Ovary (tissue), 7 donors: ENCODE measurements at regions not wholly inside any gene's neighbourhood (a gene's known extent, or its start where the extent isn't known, plus 50 kb on each side); places are given as distances from the start of the nearest gene placed in this dataset.

Experiments
- DNase-seq, 5 donors: peaks; one replicate each; pipeline ENCODE4 v3.0.0-alpha.2; 2019 to 2020
- H3K27ac ChIP-seq, 2 donors: fragments of 200-600 bp; one replicate each; pipeline versions ENCODE4 v1.5.1 to v1.8.0; 2019 to 2022
- H3K27me3 ChIP-seq: fragments of 200-600 bp; one replicate; pipeline ENCODE4 v1.8.0; 2022
- H3K36me3 ChIP-seq: fragments of 200-600 bp; sonication (generic); one replicate; pipeline ENCODE4 v1.5.1; 2019
- H3K4me1 ChIP-seq: one replicate; pipeline ENCODE4 v1.8.1; 2013; ENCODE audit warnings: mild to moderate bottlenecking, moderate library complexity; ENCODE audit not compliant: insufficient read depth
- H3K4me3 ChIP-seq: fragments of 200-600 bp; sonication (generic); one replicate; pipeline ENCODE4 v1.5.1; 2017
- H3K9me3 ChIP-seq, 2 donors: fragments of 200-600 bp in 1 of 2; sonication (generic) in 1 of 2; one replicate each; pipeline versions ENCODE4 v1.5.1 to v1.8.1; 2013 to 2019; ENCODE audit warnings: mild to moderate bottlenecking in 1 of 2, moderate library complexity in 1 of 2
- EP300 ChIP-seq: sonication (generic); formaldehyde crosslinking; IDR thresholded peaks from one replicate; pipeline ENCODE4 v1.6.1; 2017; ENCODE audit warnings: antibody characterized with exemption
- POLR2A ChIP-seq: fragments of 450-650 bp; IDR thresholded peaks from one replicate; pipeline ENCODE4 v1.6.1; 2017; ENCODE audit warnings: antibody characterized with exemption, mild to moderate bottlenecking, moderate library complexity
- WGBS, 3 donors: extraction: QIAGEN DNeasy Blood & Tissue Kit in 1 of 3; methylation state at CpG; one replicate each; pipeline versions ENCODE4 v1.1.5 to v1.1.7; 2013 to 2017; 5-methylcytosine and 5-hydroxymethylcytosine counted together
- intact Hi-C, 4 donors: fragments of 100-400 bp; cut with DNase I; formaldehyde crosslinking; loops; one replicate each; pipeline versions ENCODE4 v1.11.0 to v1.15.1; 2022 to 2023
- TF ChIP-seq, protein P1 (sequence below), 3 donors: fragments of 450-650 bp in 2 of 3; fragments of 200-600 bp in 1 of 3; IDR thresholded peaks; one replicate each; pipeline versions ENCODE4 v1.5.1 to v1.8.0; 2016 to 2022; ENCODE audit warnings: antibody characterized with exemption in 3 of 3, mild to moderate bottlenecking in 1 of 3
- donor health status: DM: no; HTN: no; CAD: no; lungs with moderate emphysema.
- donor health status: DM: no; HTN: no; CAD: no.
- donor health status: Bipolar disorder and iron deficiency.
- donor health status: DM: no; HTN: no; CAD: no.
- donor health status: DM: yes; HTN: yes; CAD: no.

- intact Hi-C loops = no loop called here
- TF ChIP-seq POLR2A (no peak), EP300 (no peak)
- TF ChIP-seq, protein P1, sequence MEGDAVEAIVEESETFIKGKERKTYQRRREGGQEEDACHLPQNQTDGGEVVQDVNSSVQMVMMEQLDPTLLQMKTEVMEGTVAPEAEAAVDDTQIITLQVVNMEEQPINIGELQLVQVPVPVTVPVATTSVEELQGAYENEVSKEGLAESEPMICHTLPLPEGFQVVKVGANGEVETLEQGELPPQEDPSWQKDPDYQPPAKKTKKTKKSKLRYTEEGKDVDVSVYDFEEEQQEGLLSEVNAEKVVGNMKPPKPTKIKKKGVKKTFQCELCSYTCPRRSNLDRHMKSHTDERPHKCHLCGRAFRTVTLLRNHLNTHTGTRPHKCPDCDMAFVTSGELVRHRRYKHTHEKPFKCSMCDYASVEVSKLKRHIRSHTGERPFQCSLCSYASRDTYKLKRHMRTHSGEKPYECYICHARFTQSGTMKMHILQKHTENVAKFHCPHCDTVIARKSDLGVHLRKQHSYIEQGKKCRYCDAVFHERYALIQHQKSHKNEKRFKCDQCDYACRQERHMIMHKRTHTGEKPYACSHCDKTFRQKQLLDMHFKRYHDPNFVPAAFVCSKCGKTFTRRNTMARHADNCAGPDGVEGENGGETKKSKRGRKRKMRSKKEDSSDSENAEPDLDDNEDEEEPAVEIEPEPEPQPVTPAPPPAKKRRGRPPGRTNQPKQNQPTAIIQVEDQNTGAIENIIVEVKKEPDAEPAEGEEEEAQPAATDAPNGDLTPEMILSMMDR (IDR thresholded peaks at IDR 0.05) = no peak
- WGBS, 3 donors = 89 to 94% (median 94%) methylated on average over 1 of the region's 1 CpG
- H3K9me3 ChIP-seq = no peaks in the 10 kb centered on the region
- H3K4me3 ChIP-seq = no peak overlapping the region
- no peak overlapping the region for H3K27ac ChIP-seq
- H3K27me3 ChIP-seq = no peaks in the 10 kb centered on the region
- DNase-seq = no peak
- H3K36me3 ChIP-seq = no peaks in the 10 kb centered on the region
- H3K4me1 ChIP-seq = no peaks in the 10 kb centered on the region
Measured at GRCh38 chr5:145591578-145591977, 243.6 kb downstream of the PRELID2 start.

DNA sequence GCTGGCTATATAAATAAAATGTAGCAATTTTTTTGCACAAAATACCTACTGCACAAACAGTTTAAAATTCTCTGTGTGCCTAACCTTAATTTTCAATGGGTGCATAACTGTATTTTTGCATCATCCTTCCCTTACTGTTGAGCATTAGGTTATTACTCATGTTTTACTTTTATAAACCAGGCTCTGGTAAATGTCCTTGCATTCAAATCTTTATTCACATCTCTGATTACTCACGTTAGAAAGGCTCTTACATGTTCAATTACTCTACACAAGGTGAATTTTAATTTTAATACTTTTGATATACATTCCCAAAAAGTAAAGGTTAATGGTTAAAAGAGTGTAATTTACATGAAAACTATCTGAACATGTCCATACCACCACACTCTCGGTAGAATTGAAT is 246.1 kb downstream of the PRELID2 start:
- DNase-seq = no peak
- no peaks in the 10 kb centered on the region for H3K27me3 ChIP-seq
- intact Hi-C loops = no loop called here
- H3K27ac ChIP-seq = no peak overlapping the region
- no peak overlapping the region for H3K4me3 ChIP-seq
- H3K36me3 ChIP-seq = no peaks in the 10 kb centered on the region
- H3K9me3 ChIP-seq = no peaks in the 10 kb centered on the region
- 68 to 79% (median 75%) methylated on average over 2 of the region's 2 CpGs for WGBS, 3 donors
- TF ChIP-seq EP300 (no peak), POLR2A (no peak)
- TF ChIP-seq, protein P1 (IDR thresholded peaks at IDR 0.05) = no peak
- no peaks in the 10 kb centered on the region for H3K4me1 ChIP-seq

- Histone ChIP-seq H3K36me3 (no peaks in the 10 kb centered on the region), H3K27ac (no peak overlapping the region), H3K4me1 (no peaks in the 10 kb centered on the region), H3K9me3 (no peaks in the 10 kb centered on the region), H3K4me3 (no peak overlapping the region), H3K27me3 (no peaks in the 10 kb centered on the region)
- WGBS, 3 donors = 64 to 74% (median 69%) methylated on average over 2 of the region's 2 CpGs
- TF ChIP-seq POLR2A = no peak
- TF ChIP-seq, protein P1 (IDR thresholded peaks at IDR 0.05) = no peak
- TF ChIP-seq EP300 = no peak
- DNase-seq = no peak
- intact Hi-C loops = no loop called here
Measured at GRCh38 chr5:145588558-145588957, 246.6 kb downstream of the PRELID2 start.

DNA sequence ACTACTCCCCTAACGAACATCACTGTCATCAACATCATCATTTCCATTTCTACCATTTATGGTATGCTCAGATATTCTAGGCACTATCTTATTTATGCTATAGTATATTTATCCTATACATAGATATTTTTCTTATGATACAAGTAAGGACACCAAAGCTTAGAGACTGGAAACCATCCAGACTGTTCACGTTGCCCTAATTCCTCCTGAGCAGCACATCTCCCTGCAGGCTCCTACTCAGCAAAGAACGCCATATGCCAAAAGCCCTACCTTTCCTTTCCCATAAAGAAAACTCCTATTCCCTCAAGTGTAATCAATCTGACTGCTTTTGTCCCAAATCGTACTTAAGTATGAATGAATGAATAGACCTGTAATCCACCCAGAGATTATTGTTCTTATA is 247.0 kb downstream of the PRELID2 start:
- Histone ChIP-seq H3K27me3 (no peaks in the 10 kb centered on the region), H3K36me3 (no peaks in the 10 kb centered on the region), H3K4me3 (no peak overlapping the region), H3K27ac (no peak overlapping the region), H3K9me3 (no peaks in the 10 kb centered on the region), H3K4me1 (no peaks in the 10 kb centered on the region)
- intact Hi-C loops = no loop called here
- no peak for DNase-seq
- TF ChIP-seq EP300 (no peak), POLR2A (no peak)
- TF ChIP-seq, protein P1 (IDR thresholded peaks at IDR 0.05) = no peak
- 53 to 64% (median 57%) methylated on average over 4 of the region's 4 CpGs for WGBS, 3 donors

DNA sequence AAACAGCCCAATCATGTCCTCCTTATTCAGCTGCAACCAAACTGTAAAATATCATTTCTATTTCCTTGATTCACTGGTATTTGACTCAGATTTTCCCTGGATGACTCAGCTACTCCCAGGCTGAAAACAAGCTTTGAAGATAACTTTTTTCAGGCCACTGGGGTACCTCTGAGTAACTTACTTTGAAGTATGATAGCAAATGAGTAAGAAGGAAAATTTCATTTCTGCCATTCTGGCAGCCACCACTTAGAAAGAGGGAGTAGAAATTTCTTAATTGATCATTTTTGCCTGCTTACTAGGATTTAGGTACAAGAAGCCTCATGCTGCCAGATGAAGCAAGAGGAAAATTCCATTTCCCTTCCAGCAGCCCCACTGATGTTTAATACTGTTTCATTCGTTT is 247.4 kb downstream of the PRELID2 start:
- H3K4me3 ChIP-seq = no peak overlapping the region
- no peaks in the 10 kb centered on the region for H3K36me3 ChIP-seq
- peak in 1 of 5 donors; percentile 20 for DNase-seq
- TF ChIP-seq POLR2A = no peak
- TF ChIP-seq, protein P1 (IDR thresholded peaks at IDR 0.05) = no peak
- no peak for TF ChIP-seq EP300
- H3K4me1 ChIP-seq = no peaks in the 10 kb centered on the region
- H3K27me3 ChIP-seq = no peaks in the 10 kb centered on the region
- no peak overlapping the region for H3K27ac ChIP-seq
- H3K9me3 ChIP-seq = no peaks in the 10 kb centered on the region
- intact Hi-C loops = no loop called here
- 2 to 10% (median 9%) methylated on average over 1 of the region's 1 CpG for WGBS, 3 donors
